HCT116 (cell line): ENCODE measurements at regions not wholly inside any gene's neighbourhood (a gene's known extent, or its start where the extent isn't known, plus 50 kb on each side); places are given as distances from the start of the nearest gene placed in this dataset.

Experiments
- ATAC-seq: fragments of 200-7000 bp; cut with Tn5 transposase; 2 replicates; pipeline ENCODE4 v1.9.1; 2020; ENCODE audit warnings: mild to moderate bottlenecking, moderate library complexity
- BruUV-seq: library from RNA; stranded (reverse); fragments of 400-500 nt; replicated peaks from 2 replicates; lab custom pipeline; 2021; lab: Mats Ljungman, UMichigan
- CTCF ChIA-PET: fragments of 300-600 bp; sonication (Branson Sonifier 250); formaldehyde crosslinking; loops from one replicate; lab custom pipeline; 2021; ENCODE audit warnings: antibody characterized with exemption; lab: Charles Lee
- POLR2A ChIA-PET: fragments of 300-600, 350-600 bp; sonication (Branson Sonifier 250); formaldehyde crosslinking; loops from one replicate; lab custom pipeline; 2021; ENCODE audit warnings: antibody characterized with exemption; lab: Charles Lee
- RAD21 ChIA-PET, 2 experiments: fragments of 300-600 bp; sonication (Branson Sonifier 250); formaldehyde crosslinking; loops; one replicate each; lab custom pipeline; 2023; ENCODE audit warnings: low total read pairs in 2 of 2; ENCODE audit not compliant: uncharacterized antibody in 2 of 2, unreplicated experiment in 2 of 2, low non-redundant PET in 1 of 2; lab: Charles Lee
- DNase-seq: peaks from one replicate; pipeline ENCODE4 v3.0.0-alpha.2; 2010; ENCODE audit warnings: low read depth, low spot score
- H2AFZ ChIP-seq: fragments of 200-600 bp; shearing (Covaris generic), sonication (generic); 2 replicates; pipeline ENCODE4 v1.6.1; 2017; ENCODE audit warnings: low read depth, mixed run types, mixed read lengths, antibody characterized with exemption, low read length; ENCODE audit not compliant: poor library complexity, severe bottlenecking
- H3K27ac ChIP-seq: 2 replicates; pipeline ENCODE4 v1.5.1; 2012; ENCODE audit warnings: low read depth, low read length
- H3K27me3 ChIP-seq: fragments of 200-600 bp; sonication (generic); 2 replicates; pipeline ENCODE4 v1.6.1; 2016; ENCODE audit warnings: mixed run types, low read length, mixed read lengths; ENCODE audit not compliant: insufficient read depth
- H3K36me3 ChIP-seq, 2 experiments: fragments of 200-500 bp in 1 of 2; fragments of 200-600 bp in 1 of 2; sonication (Bioruptor generic) in 1 of 2; sonication (generic) in 1 of 2; 2 replicates each; pipeline versions ENCODE4 v1.5.1 to v1.6.1; 2014 to 2016; ENCODE audit warnings: low read length in 2 of 2, inconsistent platforms in 1 of 2, mixed read lengths in 1 of 2, mixed run types in 1 of 2; ENCODE audit not compliant: insufficient read depth in 2 of 2, control insufficient read depth in 1 of 2
- H3K4me1 ChIP-seq, 2 experiments: fragments of 200-600 bp in 1 of 2; sonication (generic) in 1 of 2; 2 replicates each; pipeline versions ENCODE4 v1.5.1 to v1.6.1; 2012 to 2017; ENCODE audit warnings: low read length in 2 of 2, inconsistent platforms in 1 of 2, mild to moderate bottlenecking in 1 of 2, mixed read lengths in 1 of 2, mixed run types in 1 of 2, moderate library complexity in 1 of 2; ENCODE audit not compliant: insufficient read depth in 2 of 2, control insufficient read depth in 1 of 2
- H3K4me2 ChIP-seq: fragments of 200-600 bp; sonication (generic); 2 replicates; pipeline ENCODE4 v1.6.1; 2017; ENCODE audit warnings: mixed run types, low read length, mixed read lengths
- H3K4me3 ChIP-seq, 2 experiments: fragments of 200-600 bp in 1 of 2; sonication (generic) in 1 of 2; replicated peaks in 1 of 2; 2 replicates each; pipeline ENCODE4 v1.5.1; 2011 to 2016; ENCODE audit warnings: low read length in 2 of 2, control low read depth in 1 of 2, low read depth in 1 of 2, mild to moderate bottlenecking in 1 of 2, mixed read lengths in 1 of 2, mixed run types in 1 of 2
- H3K79me2 ChIP-seq: fragments of 200-600 bp; sonication (generic); 2 replicates; pipeline ENCODE4 v1.6.1; 2017; ENCODE audit warnings: mild to moderate bottlenecking, mixed run types, low read length, moderate library complexity, mixed read lengths; ENCODE audit not compliant: insufficient read depth
- H3K9ac ChIP-seq: fragments of 200-600 bp; sonication (generic); 2 replicates; pipeline ENCODE4 v1.6.1; 2016; ENCODE audit warnings: low read length, mixed read lengths
- H3K9me2 ChIP-seq: fragments of 200-600 bp; sonication (generic), shearing (Covaris generic); 2 replicates; pipeline ENCODE4 v1.6.1; 2017; ENCODE audit warnings: mixed run types, mild to moderate bottlenecking, moderate library complexity; ENCODE audit not compliant: insufficient read depth
- H3K9me3 ChIP-seq, 2 experiments: fragments of 200-500 bp in 1 of 2; fragments of 200-600 bp in 1 of 2; sonication (Bioruptor generic) in 1 of 2; sonication (generic) in 1 of 2; 2 replicates each; pipeline ENCODE4 v1.6.1; 2014 to 2017; ENCODE audit warnings: low read length in 2 of 2, mixed read lengths in 2 of 2, inconsistent platforms in 1 of 2, low read depth in 1 of 2, mild to moderate bottlenecking in 1 of 2, mixed run types in 1 of 2, moderate library complexity in 1 of 2; ENCODE audit not compliant: control insufficient read depth in 1 of 2, insufficient read depth in 1 of 2
- H4K20me1 ChIP-seq: fragments of 200-600 bp; sonication (generic), shearing (Covaris generic); 2 replicates; pipeline ENCODE4 v1.6.1; 2017; ENCODE audit warnings: mixed run types, mild to moderate bottlenecking, moderate library complexity; ENCODE audit not compliant: insufficient read depth
- CBX3 ChIP-seq: IDR thresholded peaks from 2 replicates; pipeline ENCODE4 v1.6.1; 2012; ENCODE audit warnings: low read depth
- CEBPB ChIP-seq: IDR thresholded peaks from 2 replicates; pipeline ENCODE4 v1.6.1; 2012; ENCODE audit warnings: low read depth
- EGR1 ChIP-seq: IDR thresholded peaks from 2 replicates; pipeline ENCODE4 v1.6.1; 2012; ENCODE audit warnings: low read depth
- ELF1 ChIP-seq: IDR thresholded peaks from 2 replicates; pipeline ENCODE4 v1.6.1; 2012; ENCODE audit warnings: low read depth, borderline replicate concordance
- POLR2AphosphoS5 ChIP-seq: IDR thresholded peaks from 2 replicates; pipeline ENCODE4 v1.6.1; 2011; ENCODE audit warnings: mild to moderate bottlenecking, low read depth, low read length, moderate library complexity
- RAD21 ChIP-seq: IDR thresholded peaks from 2 replicates; pipeline ENCODE4 v1.6.1; 2012; ENCODE audit warnings: low read depth, mild to moderate bottlenecking
- SIN3A ChIP-seq: IDR thresholded peaks from 2 replicates; pipeline ENCODE4 v1.6.1; 2012; ENCODE audit warnings: low read depth
- SRF ChIP-seq: IDR thresholded peaks from 2 replicates; pipeline ENCODE4 v1.6.1; 2012; ENCODE audit warnings: low read depth
- TCF7L2 ChIP-seq: IDR thresholded peaks from 2 replicates; pipeline ENCODE4 v1.7.0; 2011; ENCODE audit warnings: borderline replicate concordance, inconsistent platforms; ENCODE audit not compliant: insufficient read depth, insufficient read length; ENCODE audit errors: extremely low read depth
- YY1 ChIP-seq: IDR thresholded peaks from 2 replicates; pipeline ENCODE4 v1.6.1; 2011; ENCODE audit warnings: low read length, low read depth, moderate library complexity, mild to moderate bottlenecking; ENCODE audit not compliant: insufficient replicate concordance; ENCODE audit errors: extremely low read depth
- ZBTB33 ChIP-seq: IDR thresholded peaks from 2 replicates; pipeline ENCODE4 v1.6.1; 2011; ENCODE audit warnings: mild to moderate bottlenecking, low read length, moderate library complexity; ENCODE audit not compliant: insufficient replicate concordance; ENCODE audit errors: extremely low read depth
- ZFX ChIP-seq: fragments of 450-650 bp; IDR thresholded peaks from 2 replicates; pipeline ENCODE4 v1.6.1; 2017
- ZNF274 ChIP-seq: fragments of 200-500 bp; sonication (Bioruptor generic); IDR thresholded peaks from 2 replicates; pipeline ENCODE4 v1.6.1; 2014; ENCODE audit warnings: mild to moderate bottlenecking, low read depth, low read length, inconsistent platforms
- intact Hi-C: fragments of 100-400 bp; cut with micrococcal nuclease; formaldehyde crosslinking; loops from 2 replicates; pipeline ENCODE4 v1.10.0; 2022
- TF ChIP-seq, protein P1 (sequence below): IDR thresholded peaks from 2 replicates; pipeline ENCODE4 v1.6.1; 2012

DNA sequence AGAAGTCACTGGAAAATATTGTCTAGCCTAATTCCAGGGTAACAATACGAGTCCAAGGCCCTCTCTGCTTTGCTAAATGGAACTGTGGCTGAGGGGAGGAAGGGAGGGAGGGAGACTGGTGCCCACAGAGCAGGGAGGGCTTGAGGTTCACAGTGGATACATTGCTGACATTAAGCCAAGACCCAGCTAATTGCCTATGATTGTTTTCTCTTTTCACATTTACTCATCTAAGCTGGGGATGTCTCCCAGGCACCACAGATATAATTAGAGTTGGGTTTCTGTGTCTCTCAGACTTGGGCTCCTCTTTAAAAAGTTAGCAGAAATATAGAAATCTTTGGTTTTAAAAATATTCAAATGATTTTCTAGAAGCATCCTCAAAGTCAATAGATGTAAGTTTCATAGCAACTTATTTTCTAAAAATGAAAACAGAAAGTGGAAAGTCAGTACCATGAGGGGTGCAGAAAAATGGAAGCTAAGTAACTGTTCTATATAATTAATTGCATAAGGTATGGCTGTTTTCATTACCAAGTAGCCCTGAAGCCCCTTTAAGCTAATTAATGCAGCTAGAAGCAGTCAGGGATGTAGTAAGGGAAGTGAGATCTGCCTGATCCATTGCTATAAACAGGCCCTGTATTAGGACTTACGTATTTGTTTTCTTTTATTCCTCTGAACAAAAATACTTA, 259.8 kb downstream of the NDUFS4 start:
- H3K27ac ChIP-seq, result no peak overlapping the region
- H3K9me3 ChIP-seq, result no peaks in the 10 kb centered on the region
- TF ChIP-seq TCF7L2, result no peak
- TF ChIP-seq ZBTB33, result no peak
- no peak for TF ChIP-seq ZFX
- no peak for TF ChIP-seq YY1
- no peak for TF ChIP-seq ELF1
- no peak for TF ChIP-seq POLR2AphosphoS5
- no peak for TF ChIP-seq CBX3
- TF ChIP-seq SRF, result no peak
- no peak for TF ChIP-seq SIN3A
- TF ChIP-seq ZNF274, result no peak
- TF ChIP-seq CEBPB, result no peak
- no peak for TF ChIP-seq EGR1
- TF ChIP-seq, protein P1, sequence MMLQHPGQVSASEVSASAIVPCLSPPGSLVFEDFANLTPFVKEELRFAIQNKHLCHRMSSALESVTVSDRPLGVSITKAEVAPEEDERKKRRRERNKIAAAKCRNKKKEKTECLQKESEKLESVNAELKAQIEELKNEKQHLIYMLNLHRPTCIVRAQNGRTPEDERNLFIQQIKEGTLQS, result no peak
- TF ChIP-seq RAD21, result no peak
- RAD21 ChIA-PET, result no interaction called here
- ATAC-seq (no peak), DNase-seq (no peak)
- H3K4me3 ChIP-seq, result no peak overlapping the region
- no peaks in the 10 kb centered on the region for H4K20me1 ChIP-seq
- H3K4me2 ChIP-seq, result no peak overlapping the region
- no peaks in the 10 kb centered on the region for H3K36me3 ChIP-seq
- H2AFZ ChIP-seq, result no peak overlapping the region
- intact Hi-C loops, result no loop called here
- H3K9me2 ChIP-seq, result no peaks in the 10 kb centered on the region
- no peaks in the 10 kb centered on the region for H3K79me2 ChIP-seq
- CTCF ChIA-PET, result no interaction called here
- H3K9ac ChIP-seq, result no peak overlapping the region
- no peaks in the 10 kb centered on the region for H3K27me3 ChIP-seq
- POLR2A ChIA-PET, result no interaction called here
- H3K4me1 ChIP-seq, result no peaks in the 10 kb centered on the region
- BruUV-seq, result no TSS peak
